GM18511 (cell line): ENCODE measurements at regions not wholly inside any gene's neighbourhood (a gene's known extent, or its start where the extent isn't known, plus 50 kb on each side); places are given as distances from the start of the nearest gene placed in this dataset.

Source experiments
- ATAC-seq: cut with Tn5 transposase; IDR thresholded peaks from one replicate; pipeline ENCODE4 v1.9.1; 2021; ENCODE audit warnings: mild to moderate bottlenecking, moderate library complexity; ENCODE audit not compliant: unreplicated experiment

DNA sequence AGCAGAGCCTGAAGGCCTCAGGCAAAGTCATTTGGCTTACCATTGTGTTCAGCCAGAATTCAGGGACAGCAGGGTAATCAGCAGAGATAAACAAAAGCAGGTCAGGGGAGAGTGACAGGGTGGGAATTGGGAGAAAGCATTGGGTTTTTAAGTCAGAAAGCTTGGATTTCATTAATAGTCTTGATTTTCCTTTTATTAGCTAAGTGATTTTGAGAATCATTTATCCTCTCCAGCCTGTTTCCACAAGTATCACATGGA lies 410.1 kb downstream of the HNRNPD start:
- no peak for ATAC-seq

DNA sequence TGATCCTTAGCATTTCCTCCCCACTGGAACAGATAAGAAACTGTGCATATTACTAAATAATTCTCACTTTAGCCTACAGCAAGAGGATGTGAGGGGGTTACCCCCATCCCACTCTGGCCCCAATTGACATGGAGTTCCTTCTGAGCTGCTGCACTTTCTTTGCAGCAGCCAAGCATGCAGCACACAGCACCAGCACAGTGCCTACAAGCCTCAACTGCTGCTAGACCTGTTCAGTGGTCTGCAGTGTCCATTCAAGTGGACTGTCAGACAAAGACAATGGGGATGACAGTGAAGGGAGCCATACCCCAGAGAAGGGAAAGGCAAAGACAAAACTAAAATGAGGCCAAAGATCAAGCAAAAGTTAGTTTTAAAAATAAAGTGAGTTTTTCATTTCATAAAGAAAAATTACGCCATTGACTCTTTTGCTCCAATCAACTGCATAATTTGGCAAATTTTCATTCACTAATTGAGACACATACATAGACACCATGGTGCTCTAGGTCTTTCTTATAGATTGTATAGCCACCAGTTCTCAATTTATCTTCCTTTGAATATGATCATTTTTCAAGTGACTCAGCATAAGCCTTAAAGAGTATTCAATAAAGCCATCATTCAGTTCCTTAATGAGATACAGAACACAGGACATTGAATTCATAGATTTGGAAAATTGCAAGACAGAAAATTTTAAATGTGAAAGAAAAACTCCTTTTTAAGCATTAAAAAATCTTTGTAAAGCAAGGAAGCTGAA lies 410.6 kb downstream of the HNRNPD start:
- no peak for ATAC-seq

GRCh38 chr4:81960961-81961360 lies 412.8 kb downstream of the HNRNPD start:
- ATAC-seq, result no peak

DNA sequence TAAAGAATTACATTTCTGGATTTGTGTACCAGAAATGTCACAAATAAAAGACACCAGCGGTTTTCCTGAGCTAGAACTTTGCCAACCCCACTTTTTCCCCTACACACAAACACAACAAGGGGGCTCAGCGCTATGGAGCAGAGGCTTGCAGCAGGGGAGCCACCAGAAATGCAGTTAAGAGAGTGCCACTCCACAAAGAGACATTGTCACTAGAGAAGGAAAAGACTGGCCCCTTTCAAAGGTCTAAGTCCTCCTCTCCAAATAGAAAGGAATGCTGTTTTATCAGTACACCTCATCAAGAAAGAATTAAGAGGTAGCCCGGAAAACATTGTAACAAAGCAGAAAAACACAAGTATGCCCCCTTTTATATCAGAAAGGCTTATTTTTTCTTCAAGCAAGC lies 419.5 kb downstream of the HNRNPD start:
- ATAC-seq, result no peak

DNA sequence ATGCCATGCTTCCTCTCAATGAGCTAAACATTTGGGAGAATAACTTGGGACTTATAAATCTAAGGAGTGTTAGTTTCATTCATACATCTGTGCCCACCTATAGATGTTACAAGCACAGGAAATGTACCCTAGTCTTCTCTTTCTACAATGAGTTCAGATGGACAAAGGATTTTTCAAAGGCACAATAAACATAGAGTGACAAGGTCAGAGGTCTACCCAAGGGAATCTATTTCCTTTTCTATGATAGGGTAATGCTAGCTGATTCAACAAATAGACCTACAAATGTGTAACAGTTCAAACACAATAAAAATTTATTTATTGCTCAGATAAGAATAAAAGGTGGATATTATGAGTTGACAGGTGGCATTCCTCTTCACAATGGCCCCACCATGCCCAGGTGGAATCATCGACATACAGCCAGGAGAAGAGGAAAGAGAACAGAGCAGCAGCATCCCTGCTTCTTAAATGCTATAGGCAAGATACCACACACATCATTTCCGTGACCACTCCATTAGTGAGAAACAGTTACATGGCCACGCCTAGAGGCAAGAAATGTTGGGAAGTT lies 421.8 kb downstream of the HNRNPD start:
- ATAC-seq, result no peak

GRCh38 chr4:81946996-81947395 lies 426.8 kb downstream of the HNRNPD start:
- no peak for ATAC-seq

DNA sequence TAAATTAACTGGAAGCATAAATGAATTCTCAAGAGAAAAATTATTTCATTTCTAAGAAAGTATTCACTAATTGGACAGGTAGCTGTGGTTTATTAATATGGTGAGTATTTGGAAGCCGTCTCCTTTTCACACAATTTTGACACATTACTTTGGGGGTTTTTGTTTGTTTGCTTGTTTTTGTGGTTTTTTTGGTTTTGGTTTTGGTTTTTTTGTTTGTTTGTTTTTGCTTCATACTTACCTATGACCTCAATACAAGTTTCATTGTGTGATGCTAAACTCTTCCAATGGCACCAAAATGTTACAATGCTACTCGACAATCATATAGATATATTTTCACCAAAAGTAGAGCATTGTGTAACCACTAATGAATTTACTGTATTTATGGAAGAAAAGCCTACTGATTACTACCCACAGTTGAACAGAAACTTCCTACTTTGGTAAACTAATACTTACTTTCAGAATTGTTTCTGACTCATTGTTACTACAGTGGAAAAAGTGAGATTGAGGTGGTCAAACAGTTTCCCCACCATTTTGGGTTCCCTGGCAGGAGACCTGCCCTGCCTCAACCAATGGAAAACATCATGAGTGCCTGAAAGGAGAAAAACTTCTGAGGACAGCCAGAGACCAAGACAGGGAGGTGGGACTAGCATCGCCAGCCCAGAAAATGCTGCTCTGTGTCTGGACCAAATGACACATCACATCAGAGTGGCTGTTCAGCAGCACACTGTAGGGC lies 443.1 kb downstream of the HNRNPD start:
- ATAC-seq, result no peak

DNA sequence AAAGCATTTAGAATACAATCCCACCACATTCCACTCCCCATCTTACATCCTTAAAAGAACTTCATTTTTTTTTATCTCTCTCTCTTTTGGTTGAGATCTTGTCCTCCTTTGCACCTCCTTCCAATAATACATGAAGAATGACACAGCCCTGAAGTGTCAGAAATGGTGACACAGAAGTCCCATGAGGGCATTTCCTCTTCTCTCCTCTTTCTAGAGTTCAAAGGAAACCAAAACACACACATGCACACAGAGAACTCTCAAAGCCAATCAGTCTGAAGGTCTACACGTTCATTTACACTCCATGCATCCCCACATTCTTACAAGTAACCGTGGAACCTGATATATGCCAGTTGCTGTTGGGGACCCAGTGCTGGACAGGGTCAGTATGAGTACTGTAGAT lies 450.7 kb downstream of the HNRNPD start:
- ATAC-seq, result no peak

- ATAC-seq, result no peak
Observed at GRCh38 chr4:81922313-81922712, 450.6 kb upstream of the RASGEF1B start.

DNA sequence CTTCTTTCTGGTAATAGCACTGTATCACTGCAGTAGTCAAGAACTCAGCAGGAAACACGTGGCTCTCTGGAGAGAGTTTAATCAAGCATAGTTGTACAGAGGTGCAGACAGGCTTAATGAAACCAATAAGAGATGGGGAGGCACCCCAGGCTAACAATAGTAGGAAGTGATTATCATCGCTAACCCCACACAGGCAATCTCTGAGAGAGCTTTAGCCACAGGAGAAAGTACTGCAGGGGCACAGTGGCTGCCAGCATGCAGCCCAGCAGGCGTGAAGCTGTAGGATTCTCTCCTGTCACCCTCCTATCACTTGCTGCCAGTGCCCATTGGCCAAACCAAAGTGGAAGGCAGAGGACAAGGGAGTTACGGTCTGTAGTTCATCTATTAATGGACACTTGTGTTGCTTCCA lies 450.0 kb upstream of the RASGEF1B start:
- peak; percentile 71 for ATAC-seq

DNA sequence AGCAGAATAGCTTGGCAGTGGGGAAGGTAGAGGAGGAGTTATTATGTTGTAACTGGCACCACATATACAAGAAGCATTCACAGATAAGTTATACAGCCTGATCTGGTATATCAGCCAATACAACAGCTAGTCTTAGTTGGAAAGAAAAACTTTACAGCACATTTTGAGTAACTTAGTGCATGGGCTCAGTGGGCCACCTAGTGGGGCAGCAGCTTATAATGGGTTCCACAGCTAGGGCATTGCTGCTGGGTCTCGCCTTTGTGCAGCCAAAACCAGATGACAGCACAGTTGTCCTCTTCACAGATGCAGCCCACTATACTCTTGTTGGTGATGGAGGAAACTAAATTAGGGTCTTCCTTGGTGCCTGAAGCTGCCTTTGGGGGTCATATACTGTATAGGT lies 448.1 kb upstream of the RASGEF1B start:
- ATAC-seq, result no peak

GRCh38 chr4:81919223-81919622 lies 447.5 kb upstream of the RASGEF1B start:
- peak; percentile 55 for ATAC-seq

DNA sequence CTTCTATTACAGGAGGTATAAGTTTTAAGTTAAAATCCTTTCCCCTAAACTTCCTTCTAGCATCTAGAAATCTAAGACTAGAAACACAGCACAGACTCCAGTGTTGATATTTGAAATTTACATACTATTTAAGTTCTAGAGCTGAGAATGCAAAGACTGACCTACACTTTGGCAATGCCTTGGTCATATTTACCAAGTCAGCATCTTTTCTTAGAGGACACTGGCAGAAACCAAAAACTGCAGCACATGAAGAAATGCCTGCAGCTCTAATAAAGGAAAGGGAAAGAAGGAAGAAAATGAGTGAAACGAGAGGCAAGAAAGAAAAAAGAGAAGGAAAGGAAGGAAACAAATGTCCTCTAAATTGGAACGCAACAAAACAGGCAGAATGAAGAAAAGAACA lies 443.7 kb upstream of the RASGEF1B start:
- ATAC-seq, result no peak

- ATAC-seq, result peak; percentile 75
Observed at GRCh38 chr4:81914623-81915022, 442.9 kb upstream of the RASGEF1B start.

GRCh38 chr4:81913427-81913879 lies 441.7 kb upstream of the RASGEF1B start:
- peak; percentile 80 for ATAC-seq

DNA sequence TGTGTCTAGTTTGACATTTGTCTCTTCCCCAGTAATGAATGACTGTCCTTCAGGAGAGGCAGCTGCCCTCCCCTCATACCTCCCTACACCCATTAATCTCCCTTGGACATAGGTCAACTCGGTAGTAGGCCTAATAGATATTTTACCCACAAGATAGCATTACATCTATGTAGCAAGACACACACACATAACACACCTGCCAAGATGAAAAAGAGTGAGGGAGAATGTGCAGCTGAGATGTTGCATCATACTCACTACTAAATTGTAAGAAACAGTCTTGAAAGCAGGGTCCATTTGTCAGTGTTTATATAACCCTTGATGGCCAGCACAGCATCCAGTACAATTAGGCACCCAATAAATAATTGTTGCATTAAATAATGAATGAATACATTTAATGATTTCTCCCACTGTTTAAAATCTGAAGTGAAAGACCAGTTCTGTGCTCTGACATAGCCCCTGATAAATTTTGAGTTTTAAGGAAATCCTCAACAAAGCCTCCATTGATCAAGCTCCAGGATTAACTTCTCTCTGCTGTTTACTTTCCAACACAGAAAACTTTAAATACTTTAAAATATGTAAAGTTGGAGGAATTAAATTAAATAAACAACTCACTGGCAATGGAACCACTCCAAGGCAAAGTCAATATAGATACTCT lies 440.8 kb upstream of the RASGEF1B start:
- no peak for ATAC-seq

GRCh38 chr4:81906905-81907304 lies 435.2 kb upstream of the RASGEF1B start:
- ATAC-seq, result no peak

- peak; percentile 100 for ATAC-seq
Observed at GRCh38 chr4:81905971-81906370, 434.3 kb upstream of the RASGEF1B start.

DNA sequence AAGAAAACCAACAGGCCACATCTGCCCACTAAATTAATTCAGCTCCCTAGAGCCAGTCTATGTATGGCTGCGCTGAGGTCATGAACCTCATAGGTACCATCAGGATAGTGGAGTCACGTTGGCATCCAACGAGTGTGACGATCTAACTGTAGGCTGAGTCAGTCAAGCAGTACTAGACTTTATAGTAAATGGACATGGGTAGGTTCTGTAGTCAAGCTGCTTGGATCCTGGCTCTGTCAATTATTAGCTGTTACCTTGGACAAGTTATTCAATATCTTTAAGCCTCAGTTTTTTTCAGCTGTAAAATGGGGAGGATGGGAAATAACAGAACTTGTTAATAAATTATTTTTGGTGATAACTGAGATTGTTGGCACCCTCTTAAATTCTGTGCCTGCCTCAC lies 432.4 kb upstream of the RASGEF1B start:
- ATAC-seq, result no peak

DNA sequence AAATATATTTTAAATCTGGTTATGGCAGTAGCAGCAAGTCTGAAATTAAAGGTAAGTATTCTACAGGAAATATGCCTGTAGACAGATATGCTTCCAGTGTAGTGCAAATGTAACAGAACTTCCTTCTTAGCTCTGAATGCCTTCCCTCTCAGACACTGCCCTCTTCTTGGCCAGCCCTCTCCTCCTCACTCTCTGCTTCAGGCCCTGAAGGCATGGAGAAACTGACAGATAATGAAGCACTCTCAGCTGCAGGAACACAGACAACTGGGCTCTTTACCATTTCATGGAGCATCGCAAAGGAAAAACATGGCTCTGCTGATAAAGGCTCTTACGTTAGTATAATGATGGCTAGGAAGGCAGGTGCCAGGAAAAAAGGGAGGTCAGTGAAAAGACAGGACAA lies 431.5 kb upstream of the RASGEF1B start:
- ATAC-seq, result no peak

DNA sequence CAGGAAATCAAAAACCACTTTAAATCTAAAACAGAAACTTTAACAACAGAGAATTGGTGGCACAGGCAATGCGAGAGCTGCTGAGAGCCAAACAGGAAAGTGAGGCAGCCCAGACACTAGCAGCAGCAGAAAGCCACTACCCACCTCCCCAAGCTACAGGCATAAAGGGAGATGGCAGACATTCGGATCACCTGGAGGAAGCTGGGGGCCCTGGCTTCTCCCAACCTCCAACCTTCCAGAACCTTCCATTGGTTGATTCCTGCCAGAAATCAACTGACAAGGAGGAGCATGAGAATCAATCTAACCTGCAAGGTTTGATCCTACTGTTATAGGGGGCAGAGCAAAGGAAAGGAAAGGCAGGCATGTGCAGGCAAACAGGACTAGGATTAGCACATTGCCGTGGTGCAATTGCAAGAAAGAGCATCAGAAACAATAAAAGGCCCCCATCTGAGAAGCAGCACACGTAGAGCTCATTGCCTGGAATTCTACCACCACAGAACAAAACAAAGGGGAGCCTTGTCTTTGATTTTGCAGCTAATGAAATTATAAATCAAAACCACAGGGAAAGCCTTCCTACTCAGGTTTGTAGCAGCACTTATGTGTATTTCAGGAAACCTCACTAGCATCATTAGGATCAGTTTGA lies 427.3 kb upstream of the RASGEF1B start:
- ATAC-seq, result no peak
